ENCODE measurements at regions not wholly inside any gene's neighbourhood (a gene's known extent, or its start where the extent isn't known, plus 50 kb on each side); places are given as distances from the start of the nearest gene placed in this dataset.

DNA sequence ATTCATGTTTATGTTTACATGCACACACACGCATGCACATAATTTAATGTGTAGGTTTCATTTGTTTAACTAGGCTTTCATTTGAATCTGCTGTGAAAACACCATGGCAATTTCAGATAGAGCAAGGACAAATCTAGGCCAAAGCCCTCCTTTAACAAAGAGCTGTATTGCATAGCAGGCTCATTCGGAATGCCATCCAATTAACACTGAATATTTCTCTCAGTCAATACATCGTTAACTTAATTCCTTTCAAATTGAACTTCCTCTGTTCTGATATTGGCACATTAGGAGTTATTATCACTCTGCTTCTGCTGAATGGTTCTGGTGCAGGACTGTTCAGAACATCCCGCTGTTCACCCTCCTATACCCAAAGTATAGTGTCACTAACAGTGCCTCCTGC is 435.1 kb upstream of the CDH20 start:
- H3K79me2 ChIP-seq (ENCODE audit: insufficient read depth, low read length): no peaks in the 10 kb centered on the region
- H3K36me3 ChIP-seq (replicated peaks in 1 of 2; ENCODE audit: control insufficient read depth in 1 of 2, insufficient read depth in 2 of 2, low read length in 2 of 2): no peaks in the 10 kb centered on the region
- no peaks in the 10 kb centered on the region for H3K9me3 ChIP-seq (replicated peaks in 1 of 2; ENCODE audit: control insufficient read depth in 1 of 2, insufficient read depth in 1 of 2, low read length in 2 of 2)
- H4K20me1 ChIP-seq (ENCODE audit: insufficient read depth, low read length): no peaks in the 10 kb centered on the region
- H3K4me2 ChIP-seq (replicated peaks; ENCODE audit: extremely low read depth, low read length, poor library complexity, severe bottlenecking): no peak overlapping the region
- DNase-seq: no peak
- no peak overlapping the region for H3K27ac ChIP-seq (ENCODE audit: low read depth in 1 of 2, low read length in 2 of 2)
- no peaks in the 10 kb centered on the region for H3K36me3 Mint-ChIP-seq
- peaks cover 0 to 1% (median 0%) of the 10 kb centered on the region in 3 donors for H3K27me3 Mint-ChIP-seq (ENCODE audit: low read depth in 3 of 3)
- H3K9ac ChIP-seq (ENCODE audit: insufficient read depth, low read length, poor library complexity, severe bottlenecking): no peak overlapping the region
- no peaks in the 10 kb centered on the region for H3K4me1 Mint-ChIP-seq
- no peaks in the 10 kb centered on the region for H3K27me3 ChIP-seq (ENCODE audit: control insufficient read depth in 2 of 2, insufficient read depth in 2 of 2, low read length in 2 of 2)
- intact Hi-C loops (cut with micrococcal nuclease): no loop called here
- no peaks in the 10 kb centered on the region for H3K4me1 ChIP-seq (ENCODE audit: control insufficient read depth in 1 of 2, insufficient read depth in 2 of 2, low read length in 2 of 2)
- H3K9me3 Mint-ChIP-seq: peaks cover 0 to 3% (median 0%) of the 10 kb centered on the region in 7 donors
- no peak overlapping the region for H3K4me3 ChIP-seq (replicated peaks in 1 of 3; ENCODE audit: low read depth in 2 of 3, low read length in 3 of 3)
- no peak overlapping the region for H2AFZ ChIP-seq (ENCODE audit: insufficient read depth, low read depth, low read length, poor library complexity, severe bottlenecking)
- 100% methylated on average over 2 of the region's 4 CpGs for WGBS (ENCODE audit: insufficient coverage)
- no peak overlapping the region for H3K27ac Mint-ChIP-seq
- H3K4me3 Mint-ChIP-seq: no peak overlapping the region
- TF ChIP-seq, protein P1, sequence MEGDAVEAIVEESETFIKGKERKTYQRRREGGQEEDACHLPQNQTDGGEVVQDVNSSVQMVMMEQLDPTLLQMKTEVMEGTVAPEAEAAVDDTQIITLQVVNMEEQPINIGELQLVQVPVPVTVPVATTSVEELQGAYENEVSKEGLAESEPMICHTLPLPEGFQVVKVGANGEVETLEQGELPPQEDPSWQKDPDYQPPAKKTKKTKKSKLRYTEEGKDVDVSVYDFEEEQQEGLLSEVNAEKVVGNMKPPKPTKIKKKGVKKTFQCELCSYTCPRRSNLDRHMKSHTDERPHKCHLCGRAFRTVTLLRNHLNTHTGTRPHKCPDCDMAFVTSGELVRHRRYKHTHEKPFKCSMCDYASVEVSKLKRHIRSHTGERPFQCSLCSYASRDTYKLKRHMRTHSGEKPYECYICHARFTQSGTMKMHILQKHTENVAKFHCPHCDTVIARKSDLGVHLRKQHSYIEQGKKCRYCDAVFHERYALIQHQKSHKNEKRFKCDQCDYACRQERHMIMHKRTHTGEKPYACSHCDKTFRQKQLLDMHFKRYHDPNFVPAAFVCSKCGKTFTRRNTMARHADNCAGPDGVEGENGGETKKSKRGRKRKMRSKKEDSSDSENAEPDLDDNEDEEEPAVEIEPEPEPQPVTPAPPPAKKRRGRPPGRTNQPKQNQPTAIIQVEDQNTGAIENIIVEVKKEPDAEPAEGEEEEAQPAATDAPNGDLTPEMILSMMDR (IDR thresholded peaks at IDR 0.05): no peak

GRCh38 chr18:60905699-60906098 is 427.5 kb upstream of the CDH20 start:
- H3K4me1 ChIP-seq (ENCODE audit: control insufficient read depth in 1 of 2, insufficient read depth in 2 of 2, low read length in 2 of 2): no peaks in the 10 kb centered on the region
- H2AFZ ChIP-seq (ENCODE audit: insufficient read depth, low read depth, low read length, poor library complexity, severe bottlenecking): no peak overlapping the region
- no peak overlapping the region for H3K27ac ChIP-seq (ENCODE audit: low read depth in 1 of 2, low read length in 2 of 2)
- TF ChIP-seq, protein P1 (IDR thresholded peaks at IDR 0.05): no peak
- no peaks in the 10 kb centered on the region for H3K36me3 ChIP-seq (replicated peaks in 1 of 2; ENCODE audit: control insufficient read depth in 1 of 2, insufficient read depth in 2 of 2, low read length in 2 of 2)
- Mint-ChIP-seq H3K27ac (no peak overlapping the region), H3K9me3 (peaks cover 0 to 5% (median 3%) of the 10 kb centered on the region in 7 donors), H3K4me1 (no peaks in the 10 kb centered on the region), H3K4me3 (no peak overlapping the region), H3K36me3 (no peaks in the 10 kb centered on the region), H3K27me3 (ENCODE audit: low read depth in 3 of 3) (peaks cover 0 to 1% (median 0%) of the 10 kb centered on the region in 3 donors)
- no peaks in the 10 kb centered on the region for H3K27me3 ChIP-seq (ENCODE audit: control insufficient read depth in 2 of 2, insufficient read depth in 2 of 2, low read length in 2 of 2)
- no CpG with 5 or more reads among the region's 3 CpGs for WGBS (ENCODE audit: insufficient coverage)
- no peak overlapping the region for H3K4me2 ChIP-seq (replicated peaks; ENCODE audit: extremely low read depth, low read length, poor library complexity, severe bottlenecking)
- no peaks in the 10 kb centered on the region for H3K9me3 ChIP-seq (replicated peaks in 1 of 2; ENCODE audit: control insufficient read depth in 1 of 2, insufficient read depth in 1 of 2, low read length in 2 of 2)
- no peak overlapping the region for H3K4me3 ChIP-seq (replicated peaks in 1 of 3; ENCODE audit: low read depth in 2 of 3, low read length in 3 of 3)
- no peaks in the 10 kb centered on the region for H4K20me1 ChIP-seq (ENCODE audit: insufficient read depth, low read length)
- H3K9ac ChIP-seq (ENCODE audit: insufficient read depth, low read length, poor library complexity, severe bottlenecking): no peak overlapping the region
- intact Hi-C loops (cut with micrococcal nuclease): no loop called here
- DNase-seq: no peak
- no peaks in the 10 kb centered on the region for H3K79me2 ChIP-seq (ENCODE audit: insufficient read depth, low read length)
